ENCODE measurements at regions not wholly inside any gene's neighbourhood (a gene's known extent, or its start where the extent isn't known, plus 50 kb on each side); places are given as distances from the start of the nearest gene placed in this dataset.

GRCh38 chr16:65961476-65962143 is 404.9 kb upstream of the CDH5 start:
- TF ChIP-seq POLR2A (IDR thresholded peaks at IDR 0.05), result no peak
- TF ChIP-seq, protein P1, sequence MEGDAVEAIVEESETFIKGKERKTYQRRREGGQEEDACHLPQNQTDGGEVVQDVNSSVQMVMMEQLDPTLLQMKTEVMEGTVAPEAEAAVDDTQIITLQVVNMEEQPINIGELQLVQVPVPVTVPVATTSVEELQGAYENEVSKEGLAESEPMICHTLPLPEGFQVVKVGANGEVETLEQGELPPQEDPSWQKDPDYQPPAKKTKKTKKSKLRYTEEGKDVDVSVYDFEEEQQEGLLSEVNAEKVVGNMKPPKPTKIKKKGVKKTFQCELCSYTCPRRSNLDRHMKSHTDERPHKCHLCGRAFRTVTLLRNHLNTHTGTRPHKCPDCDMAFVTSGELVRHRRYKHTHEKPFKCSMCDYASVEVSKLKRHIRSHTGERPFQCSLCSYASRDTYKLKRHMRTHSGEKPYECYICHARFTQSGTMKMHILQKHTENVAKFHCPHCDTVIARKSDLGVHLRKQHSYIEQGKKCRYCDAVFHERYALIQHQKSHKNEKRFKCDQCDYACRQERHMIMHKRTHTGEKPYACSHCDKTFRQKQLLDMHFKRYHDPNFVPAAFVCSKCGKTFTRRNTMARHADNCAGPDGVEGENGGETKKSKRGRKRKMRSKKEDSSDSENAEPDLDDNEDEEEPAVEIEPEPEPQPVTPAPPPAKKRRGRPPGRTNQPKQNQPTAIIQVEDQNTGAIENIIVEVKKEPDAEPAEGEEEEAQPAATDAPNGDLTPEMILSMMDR (IDR thresholded peaks at IDR 0.05), result no peak
- TF ChIP-seq EP300 (IDR thresholded peaks at IDR 0.05), result no peak
- no peak for TF ChIP-seq POLR2AphosphoS5 (IDR thresholded peaks at IDR 0.05)
